HepG2 (cell line): ENCODE measurements at regions not wholly inside any gene's neighbourhood (a gene's known extent, or its start where the extent isn't known, plus 50 kb on each side); places are given as distances from the start of the nearest gene placed in this dataset.

Experiments used
- ATAC-seq: fragments of 200-7000 bp; cut with Tn5 transposase; 3 replicates; pipeline ENCODE4 v1.9.1; 2020; ENCODE audit warnings: mild to moderate bottlenecking, moderate library complexity
- BruUV-seq: library from RNA; stranded (reverse); fragments of 400-500 nt; replicated peaks from 2 replicates; lab custom pipeline; 2021; lab: Mats Ljungman, UMichigan
- CTCF ChIA-PET: fragments of 300-600 bp; formaldehyde crosslinking; extraction: SDS; loops from one replicate; lab custom pipeline; 2021; ENCODE audit warnings: low total read pairs, inconsistent platforms, low intra/inter-chr PET ratio; lab: Yijun Ruan, JAX
- POLR2A ChIA-PET: fragments of 350-600 bp; sonication (Branson Sonifier 250); formaldehyde crosslinking; loops from one replicate; lab custom pipeline; 2020; ENCODE audit warnings: antibody characterized with exemption, inconsistent platforms; lab: Yijun Ruan, JAX
- DNase-seq: peaks from one replicate; pipeline ENCODE4 v3.0.0-alpha.2; 2015; ENCODE audit warnings: low spot score
- FAIRE-seq: peaks from 3 replicates; lab custom pipeline; 2011; peaks lifted over from hg19 to GRCh38; lab: Jason Lieb, UNC
- H2AFZ ChIP-seq: one replicate; pipeline ENCODE4 v1.6.1; 2011; ENCODE audit warnings: low read length, inconsistent platforms
- H3K27ac ChIP-seq: fragments of 300-600 bp; 3 replicates; pipeline ENCODE4 v1.8.0; 2011; ENCODE audit warnings: mixed run types, mild to moderate bottlenecking, mixed read lengths, low read length, inconsistent platforms; ENCODE audit not compliant: insufficient read depth; ENCODE audit errors: extremely low read length
- H3K27me3 ChIP-seq, 2 experiments: fragments of 200-600 bp in 1 of 2; 2 replicates in 1 of 2; 3 replicates in 1 of 2; pipeline versions ENCODE4 v1.6.0 to v1.8.0; 2011; ENCODE audit warnings: low read length in 2 of 2, mild to moderate bottlenecking in 2 of 2, moderate library complexity in 2 of 2, inconsistent platforms in 1 of 2; ENCODE audit not compliant: insufficient read depth in 2 of 2, control insufficient read depth in 1 of 2
- H3K36me3 ChIP-seq, 2 experiments: fragments of 200-600 bp in 1 of 2; replicated peaks in 1 of 2; 2 replicates in 1 of 2; 3 replicates in 1 of 2; pipeline versions ENCODE4 v1.5.1 to v1.8.0; 2011; ENCODE audit warnings: low read length in 2 of 2, inconsistent platforms in 1 of 2; ENCODE audit not compliant: insufficient read depth in 2 of 2, control insufficient read depth in 1 of 2
- H3K4me1 ChIP-seq: 2 replicates; pipeline ENCODE4 v1.5.1; 2012; ENCODE audit warnings: low read length, inconsistent platforms; ENCODE audit not compliant: insufficient read depth
- H3K4me2 ChIP-seq: 2 replicates; pipeline ENCODE4 v1.6.0; 2011; ENCODE audit warnings: low read depth, low read length, inconsistent platforms
- H3K4me3 ChIP-seq, 3 experiments: fragments of 200-600 bp in 1 of 3; sonication (generic), shearing (Covaris generic) in 1 of 3; replicated peaks in 1 of 3; 2 replicates each; pipeline ENCODE4 v1.5.1; 2011 to 2016; ENCODE audit warnings: low read length in 3 of 3, inconsistent platforms in 2 of 3, low read depth in 2 of 3, mild to moderate bottlenecking in 2 of 3, control low read depth in 1 of 3, mixed read lengths in 1 of 3; ENCODE audit not compliant: insufficient read depth in 1 of 3
- H3K79me2 ChIP-seq: one replicate; pipeline ENCODE4 v1.6.1; 2011; ENCODE audit warnings: low read length, inconsistent platforms; ENCODE audit not compliant: insufficient read depth
- H3K9ac ChIP-seq: 2 replicates; pipeline ENCODE4 v1.6.0; 2011; ENCODE audit warnings: mild to moderate bottlenecking, low read depth, low read length, inconsistent platforms; ENCODE audit not compliant: insufficient read depth
- H3K9me3 ChIP-seq: 2 replicates; pipeline ENCODE4 v1.5.1; 2012; ENCODE audit warnings: mild to moderate bottlenecking, low read length
- H4K20me1 ChIP-seq: 2 replicates; pipeline ENCODE4 v1.6.0; 2011; ENCODE audit warnings: inconsistent platforms, mild to moderate bottlenecking, low read length, moderate library complexity; ENCODE audit not compliant: insufficient read depth
- CHCHD3 ChIP-seq: sonication (generic); formaldehyde crosslinking; IDR thresholded peaks from 2 replicates; pipeline ENCODE4 v1.8.0; 2022; ENCODE audit warnings: mild to moderate bottlenecking, missing genetic modification reagents, moderate library complexity
- CHD4 ChIP-seq: fragments of 200-600 bp; sonication (generic); IDR thresholded peaks from 2 replicates; pipeline ENCODE4 v1.7.0; 2017; ENCODE audit warnings: mild to moderate bottlenecking, low read length, borderline replicate concordance
- HOMEZ ChIP-seq: IDR thresholded peaks from 2 replicates; pipeline ENCODE4 v1.6.1; 2016; ENCODE audit warnings: low read depth
- KLF6 ChIP-seq: IDR thresholded peaks from 2 replicates; pipeline ENCODE4 v1.8.0; 2016; ENCODE audit warnings: missing biosample characterization, missing genetic modification reagents
- MAFF ChIP-seq: IDR thresholded peaks from 2 replicates; pipeline ENCODE4 v1.6.1; 2011; ENCODE audit warnings: low read depth, low read length, improper control_type of control experiment
- MLX ChIP-seq: IDR thresholded peaks from 2 replicates; pipeline ENCODE4 v1.6.1; 2016
- PATZ1 ChIP-seq: sonication (generic); formaldehyde crosslinking; IDR thresholded peaks from 2 replicates; pipeline ENCODE4 v1.4.0; 2020; ENCODE audit warnings: missing genetic modification reagents
- TGIF2 ChIP-seq: IDR thresholded peaks from 2 replicates; pipeline ENCODE4 v1.6.1; 2016; ENCODE audit warnings: control low read depth, missing compliant biosample characterization
- TRIM22 ChIP-seq: fragments of 450-650 bp; IDR thresholded peaks from 2 replicates; pipeline ENCODE4 v1.6.1; 2017
- ZNF276 ChIP-seq: sonication (generic); formaldehyde crosslinking; IDR thresholded peaks from 2 replicates; pipeline ENCODE4 v1.4.0; 2020; ENCODE audit warnings: mild to moderate bottlenecking, low read depth, missing genetic modification reagents
- ZNF354B ChIP-seq: sonication (generic); formaldehyde crosslinking; IDR thresholded peaks from 2 replicates; pipeline ENCODE4 v1.8.0; 2022; ENCODE audit warnings: mild to moderate bottlenecking, missing genetic modification reagents
- ZNF451 ChIP-seq: sonication (generic); formaldehyde crosslinking; IDR thresholded peaks from 2 replicates; pipeline ENCODE4 v1.5.0; 2020; ENCODE audit warnings: mild to moderate bottlenecking, missing genetic modification reagents
- ZNF552 ChIP-seq: sonication (generic); formaldehyde crosslinking; IDR thresholded peaks from 2 replicates; pipeline ENCODE4 v1.9.0; 2022; ENCODE audit warnings: missing genetic modification reagents, mild to moderate bottlenecking, borderline replicate concordance
- WGBS: methylation state at CpG from one replicate; pipeline ENCODE4 v1.1.6; 2017; ENCODE audit warnings: low lambda C conversion rate; 5-methylcytosine and 5-hydroxymethylcytosine counted together
- in situ Hi-C: cut with HindIII; loops from 2 replicates; pipeline ENCODE4 v1.10.0; 2017; ENCODE audit warnings: low pct_unique_long_range_greater_than_20kb; ENCODE audit not compliant: extremely low pct_ligation_motif_present
- intact Hi-C: fragments of 100-400 bp; cut with micrococcal nuclease; formaldehyde crosslinking; loops from one replicate; pipeline ENCODE4 v1.10.0; 2022; ENCODE audit not compliant: unreplicated experiment

- DNase-seq (no peak), FAIRE-seq (no peak), ATAC-seq (no peak)
- Histone ChIP-seq H3K4me3 (no peak overlapping the region), H3K27ac (no peak overlapping the region), H3K36me3 (no peaks in the 10 kb centered on the region), H3K27me3 (no peaks in the 10 kb centered on the region), H3K79me2 (no peaks in the 10 kb centered on the region), H3K9me3 (peaks cover 61% of the 10 kb centered on the region), H3K4me1 (no peaks in the 10 kb centered on the region), H2AFZ (no peak overlapping the region), H3K9ac (no peak overlapping the region), H4K20me1 (no peaks in the 10 kb centered on the region), H3K4me2 (no peak overlapping the region)
- POLR2A ChIA-PET = no interaction called here
- intact Hi-C loops (no loop called here), in situ Hi-C loops (no loop called here)
- CTCF ChIA-PET = no interaction called here
- no TSS peak for BruUV-seq
- 0 out of 2 replicates have a peak, but pooled peaks have one; percentile 4 for TF ChIP-seq MAFF
- TF ChIP-seq TRIM22 = no peak
Observed at GRCh38 chr5:114719268-114719667, 357.4 kb downstream of the KCNN2 start.

GRCh38 chr5:114716955-114717354 lies 355.1 kb downstream of the KCNN2 start:
- FAIRE-seq = no peak
- Histone ChIP-seq H3K79me2 (no peaks in the 10 kb centered on the region), H3K4me1 (no peaks in the 10 kb centered on the region), H2AFZ (no peak overlapping the region), H3K4me3 (no peak overlapping the region), H3K9me3 (peaks cover 46% of the 10 kb centered on the region), H3K4me2 (no peak overlapping the region), H4K20me1 (no peaks in the 10 kb centered on the region), H3K9ac (no peak overlapping the region), H3K27me3 (no peaks in the 10 kb centered on the region), H3K27ac (no peak overlapping the region), H3K36me3 (no peaks in the 10 kb centered on the region)
- in situ Hi-C loops (no loop called here), intact Hi-C loops (no loop called here)
- CTCF ChIA-PET = no interaction called here
- POLR2A ChIA-PET = no interaction called here
- DNase-seq = no peak
- no peak for ATAC-seq
- no TSS peak for BruUV-seq
- WGBS = 0% methylated on average over 1 of the region's 1 CpG
- TF ChIP-seq ZNF276 = no peak
- no peak for TF ChIP-seq CHD4
- TF ChIP-seq PATZ1 (CRISPR knock-in tag) = no peak
- TF ChIP-seq MLX (CRISPR knock-in tag) = no peak
- TF ChIP-seq ZNF451 (CRISPR knock-in tag) = no peak
- no peak for TF ChIP-seq ZNF552 (CRISPR knock-in tag)
- no peak for TF ChIP-seq HOMEZ (CRISPR knock-in tag)
- no peak for TF ChIP-seq TGIF2
- TF ChIP-seq KLF6 (CRISPR knock-in tag) = no peak
- TF ChIP-seq ZNF354B (CRISPR knock-in tag) = no peak
- TF ChIP-seq CHCHD3 (CRISPR knock-in tag) = no peak
